Sigmoid colon (tissue), 4 donors: ENCODE measurements at regions not wholly inside any gene's neighbourhood (a gene's known extent, or its start where the extent isn't known, plus 50 kb on each side); places are given as distances from the start of the nearest gene placed in this dataset.

Experiments
- EP300 ChIP-seq, 4 donors: sonication (generic); formaldehyde crosslinking; IDR thresholded peaks; one replicate each; pipeline ENCODE4 v1.6.1; 2017; ENCODE audit warnings: antibody characterized with exemption in 4 of 4
- POLR2A ChIP-seq, 2 donors: fragments of 450-650 bp; IDR thresholded peaks; one replicate each; pipeline ENCODE4 v1.6.1; 2016; ENCODE audit warnings: antibody characterized with exemption in 2 of 2, mild to moderate bottlenecking in 2 of 2, moderate library complexity in 2 of 2
- TF ChIP-seq, protein P1 (sequence below), 4 experiments: fragments of 450-650 bp in 3 of 4; fragments of 200-600 bp in 1 of 4; IDR thresholded peaks; one replicate each; pipeline ENCODE4 v1.5.1; 2016 to 2019; ENCODE audit warnings: antibody characterized with exemption in 4 of 4, mild to moderate bottlenecking in 3 of 4, moderate library complexity in 2 of 4

- TF ChIP-seq, protein P1, sequence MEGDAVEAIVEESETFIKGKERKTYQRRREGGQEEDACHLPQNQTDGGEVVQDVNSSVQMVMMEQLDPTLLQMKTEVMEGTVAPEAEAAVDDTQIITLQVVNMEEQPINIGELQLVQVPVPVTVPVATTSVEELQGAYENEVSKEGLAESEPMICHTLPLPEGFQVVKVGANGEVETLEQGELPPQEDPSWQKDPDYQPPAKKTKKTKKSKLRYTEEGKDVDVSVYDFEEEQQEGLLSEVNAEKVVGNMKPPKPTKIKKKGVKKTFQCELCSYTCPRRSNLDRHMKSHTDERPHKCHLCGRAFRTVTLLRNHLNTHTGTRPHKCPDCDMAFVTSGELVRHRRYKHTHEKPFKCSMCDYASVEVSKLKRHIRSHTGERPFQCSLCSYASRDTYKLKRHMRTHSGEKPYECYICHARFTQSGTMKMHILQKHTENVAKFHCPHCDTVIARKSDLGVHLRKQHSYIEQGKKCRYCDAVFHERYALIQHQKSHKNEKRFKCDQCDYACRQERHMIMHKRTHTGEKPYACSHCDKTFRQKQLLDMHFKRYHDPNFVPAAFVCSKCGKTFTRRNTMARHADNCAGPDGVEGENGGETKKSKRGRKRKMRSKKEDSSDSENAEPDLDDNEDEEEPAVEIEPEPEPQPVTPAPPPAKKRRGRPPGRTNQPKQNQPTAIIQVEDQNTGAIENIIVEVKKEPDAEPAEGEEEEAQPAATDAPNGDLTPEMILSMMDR (IDR thresholded peaks at IDR 0.05), result no peak
- no peak for TF ChIP-seq POLR2A (IDR thresholded peaks at IDR 0.05)
- no peak for TF ChIP-seq EP300 (IDR thresholded peaks at IDR 0.05)
Measured at GRCh38 chr7:138233189-138233588, 156.9 kb downstream of the AKR1D1 start.
